HG02884 (cell line): ENCODE measurements at regions not wholly inside any gene's neighbourhood (a gene's known extent, or its start where the extent isn't known, plus 50 kb on each side); places are given as distances from the start of the nearest gene placed in this dataset.
"Not testable (repeated sequence)": the region's sequence is repeated elsewhere in the genome, so short reads cannot be mapped to it uniquely, and the experiment has no call there.

Experiments
- ATAC-seq: cut with Tn5 transposase; IDR thresholded peaks from one replicate; pipeline ENCODE4 v1.9.1; 2021; ENCODE audit warnings: mild to moderate bottlenecking, moderate library complexity; ENCODE audit not compliant: unreplicated experiment

- not testable (repeated sequence) for ATAC-seq
Observed at GRCh38 chr9:42325142-42325541, 141.7 kb downstream of the SPATA31A6 start.

- not testable (repeated sequence) for ATAC-seq
Observed at GRCh38 chr9:42325561-42325960, 142.1 kb downstream of the SPATA31A6 start.

GRCh38 chr9:42326482-42326881, 143.0 kb downstream of the SPATA31A6 start:
- ATAC-seq: not testable (repeated sequence)

- ATAC-seq: not testable (repeated sequence)
Observed at GRCh38 chr9:42335342-42335741, 151.9 kb downstream of the SPATA31A6 start.

- not testable (repeated sequence) for ATAC-seq
Observed at GRCh38 chr9:42335984-42336657, 152.7 kb downstream of the SPATA31A6 start.

- ATAC-seq: not testable (repeated sequence)
Observed at GRCh38 chr9:42338275-42338674, 154.8 kb downstream of the SPATA31A6 start.

DNA sequence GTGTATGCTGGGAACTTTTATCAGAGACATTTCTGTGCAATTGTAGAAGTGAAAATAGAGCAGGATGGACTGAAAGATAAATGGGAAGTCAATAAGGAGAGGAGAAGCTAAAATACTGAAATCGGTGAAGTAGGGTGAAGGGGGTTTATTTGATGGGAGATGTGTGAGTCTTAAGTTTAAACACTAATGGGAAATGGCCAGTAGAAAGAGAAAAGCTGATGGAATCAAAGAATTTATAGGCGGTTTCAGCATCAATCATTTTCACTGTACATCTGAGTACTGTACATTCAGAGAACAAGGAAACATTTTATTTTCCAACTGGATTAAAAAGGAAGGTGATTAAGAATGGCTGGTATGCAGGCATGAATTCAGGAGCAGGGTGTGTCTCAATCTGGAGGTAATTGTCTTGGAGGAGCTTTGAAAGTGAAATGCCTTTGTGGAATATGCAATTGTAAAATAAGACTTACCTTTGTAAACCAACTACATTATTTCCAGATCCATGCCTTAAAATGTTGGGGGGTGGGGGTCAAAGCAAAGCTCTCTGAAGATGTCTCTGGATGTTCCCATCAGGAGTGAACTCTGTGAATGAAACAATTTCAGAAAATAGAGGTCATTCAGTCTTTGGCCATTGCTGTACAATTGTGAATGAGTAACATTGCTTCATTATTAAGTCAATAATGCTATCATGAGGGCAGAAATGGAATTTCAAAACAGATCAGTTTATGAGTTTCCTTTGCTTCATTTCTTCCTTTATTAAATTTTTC, 156.4 kb downstream of the SPATA31A6 start:
- ATAC-seq: not testable (repeated sequence)

- ATAC-seq: not testable (repeated sequence)
Observed at GRCh38 chr9:42340435-42340723, 156.9 kb downstream of the SPATA31A6 start.

- not testable (repeated sequence) for ATAC-seq
Observed at GRCh38 chr9:42341860-42342259, 158.4 kb downstream of the SPATA31A6 start.

DNA sequence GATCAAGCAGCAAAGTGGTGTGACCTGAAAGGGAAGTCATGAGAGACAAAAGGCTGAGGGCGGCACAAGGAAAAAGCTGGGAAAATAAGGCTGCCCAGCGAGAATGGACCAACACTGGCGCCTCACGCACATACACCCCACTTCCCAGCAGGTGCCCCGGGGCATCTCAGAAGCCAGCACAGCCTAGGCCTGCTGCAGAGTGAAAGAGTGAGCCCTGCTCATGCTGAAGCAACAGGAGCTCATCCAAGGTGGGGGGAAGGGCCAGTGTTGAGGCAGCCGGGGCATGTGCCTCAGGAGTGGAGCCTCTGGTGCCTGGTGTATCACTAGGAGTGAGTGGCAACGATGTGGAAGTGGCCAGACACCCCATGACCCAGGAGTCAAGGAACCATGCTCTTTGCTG, 158.8 kb downstream of the SPATA31A6 start:
- ATAC-seq: not testable (repeated sequence)

DNA sequence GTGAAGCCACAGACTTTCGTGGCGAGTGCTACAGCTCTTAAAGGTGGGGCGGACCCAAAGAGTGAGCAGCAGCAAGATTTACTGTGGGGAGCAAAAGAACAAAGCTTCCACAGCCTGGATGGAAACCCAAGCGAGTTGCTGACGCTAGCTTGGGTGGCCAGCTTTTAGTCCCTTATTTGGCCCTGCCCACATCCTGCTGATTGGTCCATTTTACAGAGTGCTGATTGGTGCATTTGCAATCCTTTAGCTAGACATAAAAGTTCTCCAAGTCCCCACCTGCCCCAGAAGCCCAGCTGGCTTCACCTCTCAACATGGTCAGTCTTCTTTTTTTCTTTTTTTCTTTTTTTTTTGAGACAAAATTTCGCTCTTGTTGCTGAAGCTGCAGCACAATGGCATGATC, 161.0 kb downstream of the SPATA31A6 start:
- ATAC-seq: not testable (repeated sequence)

DNA sequence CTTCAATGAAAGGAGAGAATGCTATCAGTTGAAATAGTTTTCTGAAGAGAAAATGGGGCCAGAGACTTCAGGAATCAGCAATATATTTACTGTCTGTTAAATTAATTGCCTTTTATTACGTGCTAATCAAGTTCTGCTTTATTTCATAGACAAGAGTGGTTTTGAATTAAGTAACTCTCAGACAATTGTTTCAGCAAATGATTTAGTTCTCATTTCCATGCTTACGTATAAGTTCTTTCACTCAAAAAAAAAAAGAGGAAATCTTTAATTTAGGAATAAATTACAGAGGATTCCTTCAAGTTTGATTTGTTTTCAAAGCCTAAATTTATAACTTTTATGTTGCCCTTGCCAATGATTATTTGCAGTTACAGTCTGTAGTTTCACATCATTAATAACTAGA, 163.5 kb downstream of the SPATA31A6 start:
- not testable (repeated sequence) for ATAC-seq

- ATAC-seq: not testable (repeated sequence)
Observed at GRCh38 chr9:42349181-42349580, 165.7 kb downstream of the SPATA31A6 start.

DNA sequence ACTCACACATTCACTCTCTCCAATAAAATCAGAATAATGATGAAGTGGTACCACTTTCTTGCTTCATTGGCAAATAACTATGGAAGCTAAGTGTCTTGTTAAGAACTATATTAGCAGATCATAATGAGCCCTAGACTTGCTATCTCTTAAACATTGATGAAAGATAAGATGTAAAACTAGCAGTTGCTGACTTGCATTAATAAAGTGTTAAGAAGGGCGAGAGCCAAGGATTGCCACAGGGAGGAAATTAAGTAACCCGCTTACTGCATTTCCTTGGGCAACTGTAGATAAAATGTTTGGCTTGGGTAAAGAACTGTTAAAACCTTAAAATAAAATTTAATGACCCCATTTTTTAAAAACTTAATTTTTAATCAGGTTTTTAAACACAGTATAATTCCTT, 167.0 kb downstream of the SPATA31A6 start:
- not testable (repeated sequence) for ATAC-seq

- not testable (repeated sequence) for ATAC-seq
Observed at GRCh38 chr9:42357604-42358373, 174.3 kb downstream of the SPATA31A6 start.

GRCh38 chr9:42358626-42359247, 175.3 kb downstream of the SPATA31A6 start:
- not testable (repeated sequence) for ATAC-seq

GRCh38 chr9:42364410-42365243, 181.2 kb downstream of the SPATA31A6 start:
- not testable (repeated sequence) for ATAC-seq

GRCh38 chr9:42365244-42365945, 181.9 kb downstream of the SPATA31A6 start:
- peak; percentile 95 for ATAC-seq

GRCh38 chr9:42368279-42368881, 184.9 kb downstream of the SPATA31A6 start:
- ATAC-seq: not testable (repeated sequence)
